Stimulated activated CD8-positive, alpha-beta memory T cell treated with anti-CD3 and anti-CD28 coated beads, Interleukin-4, amount 100 ng/mL, for 24 hours (primary cell): ENCODE measurements at regions not wholly inside any gene's neighbourhood (a gene's known extent, or its start where the extent isn't known, plus 50 kb on each side); places are given as distances from the start of the nearest gene placed in this dataset.
"Not testable (repeated sequence)": the region's sequence is repeated elsewhere in the genome, so short reads cannot be mapped to it uniquely, and the experiment has no call there.

Experiments used
- DNase-seq: peaks from one replicate; pipeline ENCODE4 v3.0.0-alpha.2; 2020; ENCODE audit warnings: low read depth

GRCh38 chr15:92804610-92804936 is 95.6 kb upstream of the CHD2 start:
- DNase-seq, result not testable (repeated sequence)

DNA sequence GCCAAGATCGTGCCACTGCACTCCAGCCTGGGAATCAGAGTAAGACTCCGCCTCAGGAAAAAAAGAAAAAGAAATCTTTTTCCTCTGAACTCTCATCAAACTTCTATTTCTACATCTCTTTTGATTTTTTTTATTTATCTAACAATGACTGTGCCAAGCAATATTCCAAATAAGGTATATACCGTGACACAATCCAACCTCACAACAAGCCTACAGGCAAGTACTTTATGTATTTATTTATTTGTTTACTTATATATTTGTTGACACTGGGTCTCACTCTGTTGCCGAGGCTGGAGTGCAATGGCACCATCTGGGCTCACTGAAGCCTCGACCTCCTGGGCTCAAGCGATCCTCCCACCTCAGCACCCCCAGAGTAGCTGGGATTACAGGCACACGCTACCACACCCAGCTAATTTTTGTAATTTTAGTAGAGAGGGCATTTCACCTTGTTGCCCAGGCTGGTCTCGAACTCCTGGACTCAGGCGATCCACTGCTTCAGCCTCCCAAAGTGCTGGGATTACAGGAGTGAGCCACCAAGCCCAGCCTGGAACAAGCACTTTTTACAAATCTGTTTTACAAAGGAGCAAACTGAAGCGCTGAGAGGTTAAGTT is 94.9 kb upstream of the CHD2 start:
- DNase-seq, result no peak

GRCh38 chr15:92806171-92806570 is 94.0 kb upstream of the CHD2 start:
- DNase-seq, result not testable (repeated sequence)

GRCh38 chr15:92806763-92807162 is 93.4 kb upstream of the CHD2 start:
- no peak for DNase-seq

DNA sequence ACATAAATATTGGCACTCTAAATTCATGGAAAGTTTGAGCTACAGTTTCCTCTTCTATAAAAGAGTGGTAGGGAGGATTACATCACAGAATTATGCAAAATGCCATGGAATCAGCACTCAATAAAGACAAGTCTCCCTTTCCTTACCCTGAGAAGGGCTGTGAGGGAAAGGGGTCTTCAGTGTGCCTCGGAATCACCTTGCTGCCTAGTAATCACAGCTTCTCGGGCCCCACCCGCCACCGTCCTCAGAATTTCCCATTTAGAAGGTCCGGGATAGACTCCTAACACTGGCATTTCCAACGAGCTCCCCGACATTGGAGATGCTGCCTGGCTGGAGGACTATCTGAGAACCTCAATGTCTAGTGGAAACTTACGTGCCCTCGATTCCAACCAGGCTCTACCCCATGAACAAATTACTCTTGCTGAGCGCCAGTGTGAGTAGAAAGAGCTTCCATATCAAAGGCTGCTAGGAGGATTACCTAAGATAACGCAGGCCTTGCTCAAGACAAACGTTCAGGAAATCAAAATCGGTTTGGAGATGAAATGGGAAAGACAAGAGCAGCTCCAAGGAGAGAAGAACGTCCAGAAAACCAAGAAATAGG is 92.1 kb upstream of the CHD2 start:
- DNase-seq, result no peak

DNA sequence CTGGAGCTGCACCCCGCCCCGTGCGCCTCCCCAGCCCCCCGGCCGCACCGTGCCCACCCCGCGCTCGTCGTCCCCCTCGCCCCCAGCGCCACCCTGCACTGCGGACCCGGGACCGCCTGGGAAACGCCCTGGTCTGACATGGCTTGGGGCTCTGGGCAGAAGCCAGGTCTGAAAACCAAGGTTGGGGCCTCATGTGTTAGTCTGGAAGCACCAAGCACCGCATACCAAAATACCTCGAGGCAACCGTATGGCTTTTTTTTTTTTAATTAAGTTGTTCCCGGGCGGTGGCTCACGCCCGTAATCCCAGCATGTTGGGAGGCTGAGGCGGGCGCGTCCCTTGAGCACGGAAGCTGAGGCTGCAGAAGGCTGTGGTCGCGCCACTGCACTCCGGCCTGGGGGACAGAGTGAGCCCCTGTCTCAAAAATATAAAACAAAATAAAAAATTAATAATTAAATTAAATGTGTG is 91.5 kb upstream of the CHD2 start:
- no peak for DNase-seq

DNA sequence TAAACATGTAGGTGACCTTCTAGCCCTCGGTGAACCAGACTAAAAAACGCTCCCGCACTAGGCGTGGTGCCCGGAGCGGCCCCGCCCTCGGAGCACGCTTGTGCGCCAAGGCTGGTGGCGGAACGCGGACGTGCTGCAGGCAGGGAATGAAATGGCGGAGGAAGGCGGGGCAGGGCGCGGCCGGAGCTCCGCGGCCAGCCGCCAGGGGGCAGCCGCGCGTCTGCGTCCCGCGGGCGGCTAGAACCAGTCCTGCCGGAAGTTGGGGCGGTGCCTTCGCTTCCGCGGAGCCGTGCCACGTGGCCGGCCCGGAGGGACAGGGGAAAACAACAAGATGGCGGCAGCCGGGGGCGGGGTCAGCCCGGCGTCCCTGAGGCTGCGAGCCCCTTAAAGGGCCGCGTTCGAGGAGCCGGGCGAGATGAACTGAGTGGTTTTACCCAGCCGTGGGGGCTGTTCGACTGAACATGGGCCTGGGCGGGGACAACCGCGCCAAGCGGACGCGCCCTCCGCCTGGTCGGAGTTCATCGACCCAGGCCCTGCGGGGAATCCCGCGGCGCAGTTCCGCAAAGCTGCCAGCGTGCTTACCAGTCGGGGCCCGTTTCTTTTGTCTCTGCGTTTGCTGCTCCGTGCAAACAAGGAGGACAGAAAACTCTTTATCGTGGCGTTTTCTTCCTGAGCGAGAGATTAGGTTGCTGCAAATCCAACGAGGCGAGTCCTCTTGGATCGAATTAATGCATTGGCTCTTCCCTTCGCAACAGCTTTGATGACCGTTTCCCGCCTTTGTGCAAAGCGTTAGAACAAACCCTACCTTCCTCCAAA is 90.9 kb upstream of the CHD2 start:
- DNase-seq, result peak; percentile 99

DNA sequence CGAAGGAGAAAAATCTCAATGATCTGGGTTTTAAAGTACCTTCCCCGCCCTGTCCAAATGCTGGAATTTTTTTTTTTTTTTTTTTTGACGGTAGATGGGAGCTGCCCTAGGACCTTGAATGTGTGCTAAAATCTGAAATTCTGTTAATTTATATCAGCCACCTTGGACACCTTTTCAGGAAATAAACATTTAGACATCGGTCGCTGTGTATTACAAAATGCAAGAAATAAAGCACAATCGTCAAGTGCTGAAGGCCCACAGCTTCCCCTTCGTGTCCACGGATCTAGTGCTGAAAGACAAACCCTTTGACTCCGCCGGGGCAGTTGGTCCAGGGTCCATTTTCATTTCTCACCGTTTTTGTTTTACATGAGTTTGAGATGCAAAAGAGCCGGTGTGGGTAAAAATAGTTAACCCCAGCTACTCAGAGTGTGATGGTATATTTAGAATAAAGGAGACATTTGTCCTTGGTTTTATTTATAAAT is 90.2 kb upstream of the CHD2 start:
- DNase-seq, result no peak

DNA sequence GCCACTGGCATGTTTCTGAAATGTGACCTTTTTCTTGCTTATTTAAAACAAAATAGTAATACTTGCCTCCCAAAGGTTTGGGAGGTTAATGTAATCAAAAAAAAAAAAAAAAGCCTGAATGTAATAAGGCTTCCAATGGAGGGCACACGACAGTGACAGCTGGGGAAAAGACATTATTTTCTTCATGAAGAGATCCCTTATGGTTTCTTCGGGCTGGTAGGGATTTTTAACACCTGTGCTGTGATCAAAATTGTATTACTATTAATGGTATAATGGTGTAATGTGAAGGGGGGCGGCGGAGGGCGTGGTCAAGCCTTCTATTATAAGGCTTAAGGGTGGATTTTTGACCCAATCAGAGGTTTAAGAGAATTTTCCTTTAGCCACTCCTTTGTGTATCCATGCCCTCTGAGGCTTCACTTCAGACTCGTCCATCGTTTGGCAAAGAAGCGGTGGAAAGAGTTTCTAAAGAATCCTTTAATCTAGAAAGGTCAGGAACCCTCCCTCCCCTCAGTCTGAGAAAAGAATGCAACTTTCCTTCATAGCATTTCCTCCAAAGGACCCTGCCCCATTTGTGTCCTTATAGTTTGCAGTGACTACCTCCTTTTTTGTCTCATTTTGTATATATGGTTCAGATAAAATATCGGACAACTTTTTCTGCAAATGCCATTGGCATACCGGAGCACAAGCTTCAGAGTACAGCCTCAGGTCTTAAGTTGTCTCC is 89.5 kb upstream of the CHD2 start:
- no peak for DNase-seq

GRCh38 chr15:92811148-92811913 is 88.8 kb upstream of the CHD2 start:
- no peak for DNase-seq

DNA sequence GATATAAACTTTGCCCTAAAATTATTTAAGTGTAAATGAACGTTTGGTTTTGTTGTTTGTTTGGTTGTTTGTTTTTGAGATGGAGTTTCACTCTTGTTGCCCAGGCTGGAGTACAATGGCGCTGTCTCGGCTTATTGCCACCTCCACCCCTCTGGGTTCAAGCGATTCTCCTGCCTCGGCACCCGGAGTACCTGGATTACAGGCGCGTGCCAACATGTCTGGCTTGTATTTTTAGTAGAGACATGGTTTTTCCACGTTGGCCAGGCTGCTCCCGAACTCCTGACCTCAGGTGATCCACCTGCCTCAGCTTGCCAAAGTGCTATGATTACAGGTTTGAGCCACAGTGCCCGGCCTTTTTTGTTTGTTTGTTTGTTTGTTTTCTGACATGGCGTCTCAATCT is 87.9 kb upstream of the CHD2 start:
- DNase-seq, result no peak

DNA sequence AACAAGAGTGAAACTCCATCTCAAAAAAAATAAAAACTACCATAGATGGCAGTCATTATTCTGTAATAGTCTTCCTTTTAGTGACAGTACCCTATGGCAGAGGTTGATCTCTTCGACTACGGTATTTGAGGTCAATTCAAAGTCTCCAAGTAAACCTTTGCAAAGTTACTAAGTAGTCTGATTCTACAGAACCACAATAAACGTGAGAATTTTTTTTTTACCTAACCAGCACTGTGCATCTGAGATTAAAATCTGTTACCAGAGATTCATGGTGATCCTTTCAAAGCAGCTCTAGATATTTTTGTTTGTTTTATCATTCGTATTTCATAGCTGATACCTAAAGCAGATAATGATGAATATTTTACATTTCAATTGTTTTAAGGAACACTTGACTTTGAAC is 86.6 kb upstream of the CHD2 start:
- no peak for DNase-seq

DNA sequence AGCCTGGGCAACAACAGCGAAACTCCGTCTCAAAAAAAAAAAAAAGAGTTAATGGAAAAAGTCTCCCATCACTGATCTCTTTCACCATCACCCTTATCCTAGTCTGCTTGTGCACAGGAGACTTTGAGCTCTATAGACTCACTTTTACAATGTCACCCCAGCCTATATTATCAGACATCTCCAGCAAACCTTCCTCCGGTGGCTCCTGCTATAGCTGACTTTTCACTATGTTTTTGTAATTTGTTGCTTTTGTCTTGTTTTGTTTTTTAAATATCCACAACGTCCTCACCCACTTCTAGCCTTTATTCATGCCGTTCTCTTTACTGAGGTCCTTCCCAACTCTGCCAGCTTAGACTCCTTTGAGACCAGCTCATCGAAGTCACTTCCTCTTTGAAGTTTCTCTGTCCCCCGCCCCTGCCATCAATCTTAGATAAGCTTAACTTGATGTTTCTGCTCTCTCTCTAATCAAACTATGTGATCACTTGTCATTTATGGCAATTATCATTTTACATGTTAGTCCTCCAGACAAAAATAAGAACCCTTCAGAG is 82.7 kb upstream of the CHD2 start:
- DNase-seq, result no peak

DNA sequence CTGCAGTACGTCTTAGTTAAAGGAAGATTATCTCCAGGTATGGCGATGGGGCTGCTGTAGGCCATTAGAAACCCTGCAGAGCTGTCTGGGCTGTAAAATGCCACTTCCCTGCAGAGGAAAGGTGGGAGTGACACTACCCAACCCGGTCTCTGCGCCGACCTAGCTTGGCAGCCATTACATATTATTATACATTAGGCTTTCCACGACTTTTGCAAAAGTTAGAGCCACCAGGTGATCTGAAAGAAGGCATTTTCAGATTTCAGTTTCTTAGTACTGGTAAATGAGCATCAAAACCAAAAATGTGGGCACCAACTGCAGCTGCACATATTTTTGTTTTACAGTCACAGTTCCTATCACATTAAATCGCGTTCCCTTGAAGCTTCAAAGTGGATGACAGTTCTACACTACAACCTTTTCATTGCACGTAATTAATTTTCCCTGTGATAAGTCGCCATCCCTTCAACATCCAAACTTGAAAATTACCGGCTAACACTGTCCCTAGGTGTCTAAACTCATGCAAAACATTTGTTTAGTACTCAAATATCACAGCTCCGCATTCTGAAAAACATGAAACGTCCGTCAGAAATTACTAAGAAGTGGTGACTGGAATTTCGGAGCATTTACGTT is 81.4 kb upstream of the CHD2 start:
- DNase-seq, result no peak

GRCh38 chr15:92819278-92820235 is 80.6 kb upstream of the CHD2 start:
- DNase-seq, result no peak

DNA sequence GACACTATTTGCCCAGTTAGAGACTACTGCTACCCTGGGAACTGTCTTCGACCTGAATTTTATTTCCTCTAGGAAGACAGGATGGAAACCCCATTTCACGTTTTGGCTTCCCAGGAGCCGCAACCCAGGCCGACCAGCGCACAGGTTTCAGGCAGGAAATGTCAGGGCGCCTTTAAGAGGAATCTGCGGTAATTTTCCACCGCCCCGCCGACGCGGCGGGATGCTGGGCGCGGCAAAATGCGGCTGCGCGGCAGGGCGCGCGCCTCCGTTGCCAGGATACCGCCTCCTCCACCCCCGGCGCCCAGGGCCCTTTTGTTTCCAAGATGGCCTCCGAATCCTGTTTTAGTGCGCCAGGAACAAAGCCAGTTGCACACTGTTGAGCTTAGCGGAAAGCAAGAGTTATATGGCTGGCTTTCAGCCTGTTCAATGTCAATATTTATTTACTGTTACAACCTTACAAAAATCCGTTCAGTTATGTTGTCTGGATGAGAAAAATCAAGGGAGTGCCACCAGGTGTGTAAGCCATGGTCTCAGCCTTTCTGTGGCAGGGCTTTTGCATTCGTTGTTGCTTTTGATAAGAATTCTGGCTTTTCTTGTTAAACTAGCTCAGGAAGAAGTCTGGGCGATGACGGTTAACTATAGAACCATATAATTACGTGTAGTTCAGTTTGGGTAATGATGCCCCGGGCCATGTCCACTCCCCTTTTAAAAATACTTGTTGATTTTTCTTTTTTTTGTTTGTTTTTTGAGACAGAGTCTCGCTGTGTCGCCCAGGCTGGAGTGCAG is 79.7 kb upstream of the CHD2 start:
- peak; percentile 79 for DNase-seq

- no peak for DNase-seq
These were observed 78.5 kb upstream of the CHD2 start for GRCh38 chr15:92821491-92822116.
